OCI-LY7 (cell line): ENCODE measurements at regions not wholly inside any gene's neighbourhood (a gene's known extent, or its start where the extent isn't known, plus 50 kb on each side); places are given as distances from the start of the nearest gene placed in this dataset.

Source experiments
- BruUV-seq: library from RNA; stranded (reverse); fragments of 400-500 nt; replicated peaks from 2 replicates; lab custom pipeline; 2021; lab: Mats Ljungman, UMichigan
- CTCF ChIA-PET: fragments of 300-600 bp; sonication (Branson Sonifier 250); formaldehyde crosslinking; loops from one replicate; lab custom pipeline; 2022; ENCODE audit warnings: antibody characterized with exemption; ENCODE audit not compliant: unreplicated experiment; lab: Charles Lee
- POLR2A ChIA-PET: fragments of 300-600 bp; sonication (Branson Sonifier 250); formaldehyde crosslinking; loops from one replicate; lab custom pipeline; 2022; ENCODE audit warnings: antibody characterized with exemption; lab: Charles Lee
- DNase-seq: peaks from one replicate; pipeline ENCODE4 v3.0.0-alpha.2; 2015; ENCODE audit warnings: low spot score
- H2AFZ ChIP-seq: fragments of 200-600 bp; sonication (generic), shearing (Covaris generic); 2 replicates; pipeline ENCODE4 v1.6.1; 2014; ENCODE audit warnings: mild to moderate bottlenecking, antibody characterized with exemption, low read length, moderate library complexity
- H3K27ac ChIP-seq: fragments of 200-600 bp; sonication (generic); 2 replicates; pipeline ENCODE4 v1.5.1; 2014; ENCODE audit warnings: mixed run types, low read depth, mild to moderate bottlenecking, moderate library complexity, low read length, inconsistent platforms; ENCODE audit not compliant: poor library complexity, severe bottlenecking
- H3K36me3 ChIP-seq: fragments of 200-600 bp; sonication (generic); 2 replicates; pipeline ENCODE4 v1.6.1; 2014; ENCODE audit warnings: mild to moderate bottlenecking, antibody characterized with exemption, low read length, moderate library complexity, mixed read lengths; ENCODE audit not compliant: insufficient read depth
- H3K4me1 ChIP-seq: fragments of 200-600 bp; sonication (generic); 2 replicates; pipeline ENCODE4 v1.5.1; 2014; ENCODE audit warnings: mild to moderate bottlenecking, low read length; ENCODE audit not compliant: insufficient read depth, poor library complexity, severe bottlenecking
- H3K4me2 ChIP-seq: fragments of 200-600 bp; sonication (generic); 2 replicates; pipeline ENCODE4 v1.6.1; 2014; ENCODE audit warnings: mild to moderate bottlenecking, low read length
- H3K4me3 ChIP-seq: fragments of 200-600 bp; sonication (generic); 2 replicates; pipeline ENCODE4 v1.5.1; 2014; ENCODE audit warnings: mild to moderate bottlenecking, low read depth, low read length; ENCODE audit not compliant: poor library complexity, severe bottlenecking
- H3K79me2 ChIP-seq: fragments of 200-600 bp; sonication (generic); 2 replicates; pipeline ENCODE4 v1.6.1; 2016; ENCODE audit warnings: low read depth, mild to moderate bottlenecking, low read length, moderate library complexity, mixed read lengths; ENCODE audit not compliant: insufficient read depth
- H3K9me2 ChIP-seq: fragments of 200-600 bp; sonication (generic); 2 replicates; pipeline ENCODE4 v1.6.1; 2016; ENCODE audit warnings: mild to moderate bottlenecking, low read length, mixed read lengths; ENCODE audit not compliant: insufficient read depth
- H3K9me3 ChIP-seq: fragments of 200-600 bp; sonication (generic); 2 replicates; pipeline ENCODE4 v1.6.1; 2014; ENCODE audit warnings: mild to moderate bottlenecking, mixed run types, low read length, mixed read lengths
- H4K20me1 ChIP-seq: fragments of 200-600 bp; sonication (generic); 2 replicates; pipeline ENCODE4 v1.6.1; 2014; ENCODE audit warnings: mild to moderate bottlenecking, antibody characterized with exemption, low read length, moderate library complexity, mixed read lengths; ENCODE audit not compliant: insufficient read depth
- EZH2phosphoT487 ChIP-seq: fragments of 200-600 bp; sonication (generic); IDR thresholded peaks from 2 replicates; pipeline ENCODE4 v1.6.1; 2018; ENCODE audit warnings: low read depth, borderline replicate concordance, mild to moderate bottlenecking, mixed run types, antibody characterized with exemption, low read length, moderate library complexity, mixed read lengths
- intact Hi-C: fragments of 100-400 bp; cut with micrococcal nuclease; formaldehyde crosslinking; loops from one replicate; pipeline ENCODE4 v1.10.0; 2022; ENCODE audit not compliant: unreplicated experiment
- TF ChIP-seq, protein P1 (sequence below): fragments of 200-600 bp; sonication (generic); conservative IDR thresholded peaks from 2 replicates; pipeline ENCODE4 v1.5.1; 2014; ENCODE audit warnings: mild to moderate bottlenecking, antibody characterized with exemption, low read length, moderate library complexity, mixed read lengths

DNA sequence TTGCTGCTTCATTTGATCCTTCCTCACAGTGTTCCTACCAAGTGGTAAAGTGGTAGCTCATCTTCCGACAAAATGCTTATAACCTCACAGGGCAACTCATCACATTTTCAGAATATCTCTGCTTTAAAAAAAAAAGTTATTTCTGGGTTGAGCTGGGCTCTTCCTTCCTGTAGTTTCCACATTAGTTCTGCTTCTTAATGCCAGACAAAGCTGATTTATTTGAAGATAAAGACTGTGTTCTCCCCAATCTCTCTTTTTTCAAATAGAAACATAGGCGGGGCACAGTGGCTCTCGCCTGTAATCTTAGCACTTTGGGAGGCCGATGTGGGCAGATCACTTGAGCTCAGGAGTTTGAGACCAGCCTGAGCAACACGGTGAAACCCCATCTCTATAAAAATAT lies 273.1 kb downstream of the ACTL7B start:
- intact Hi-C loops: no loop called here
- H3K27ac ChIP-seq: no peak overlapping the region
- no peaks in the 10 kb centered on the region for H3K79me2 ChIP-seq
- no peaks in the 10 kb centered on the region for H3K9me3 ChIP-seq
- no peaks in the 10 kb centered on the region for H4K20me1 ChIP-seq
- POLR2A ChIA-PET: no interaction called here
- CTCF ChIA-PET: no interaction called here
- DNase-seq: no peak
- BruUV-seq: no TSS peak
- no peaks in the 10 kb centered on the region for H3K4me1 ChIP-seq
- H3K9me2 ChIP-seq: no peaks in the 10 kb centered on the region; the same call in 1 of the 2 replicates
- H3K4me3 ChIP-seq: no peak overlapping the region
- no peaks in the 10 kb centered on the region for H3K36me3 ChIP-seq
- TF ChIP-seq, protein P1, sequence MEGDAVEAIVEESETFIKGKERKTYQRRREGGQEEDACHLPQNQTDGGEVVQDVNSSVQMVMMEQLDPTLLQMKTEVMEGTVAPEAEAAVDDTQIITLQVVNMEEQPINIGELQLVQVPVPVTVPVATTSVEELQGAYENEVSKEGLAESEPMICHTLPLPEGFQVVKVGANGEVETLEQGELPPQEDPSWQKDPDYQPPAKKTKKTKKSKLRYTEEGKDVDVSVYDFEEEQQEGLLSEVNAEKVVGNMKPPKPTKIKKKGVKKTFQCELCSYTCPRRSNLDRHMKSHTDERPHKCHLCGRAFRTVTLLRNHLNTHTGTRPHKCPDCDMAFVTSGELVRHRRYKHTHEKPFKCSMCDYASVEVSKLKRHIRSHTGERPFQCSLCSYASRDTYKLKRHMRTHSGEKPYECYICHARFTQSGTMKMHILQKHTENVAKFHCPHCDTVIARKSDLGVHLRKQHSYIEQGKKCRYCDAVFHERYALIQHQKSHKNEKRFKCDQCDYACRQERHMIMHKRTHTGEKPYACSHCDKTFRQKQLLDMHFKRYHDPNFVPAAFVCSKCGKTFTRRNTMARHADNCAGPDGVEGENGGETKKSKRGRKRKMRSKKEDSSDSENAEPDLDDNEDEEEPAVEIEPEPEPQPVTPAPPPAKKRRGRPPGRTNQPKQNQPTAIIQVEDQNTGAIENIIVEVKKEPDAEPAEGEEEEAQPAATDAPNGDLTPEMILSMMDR: no peak
- H3K4me2 ChIP-seq: no peak overlapping the region
- no peak overlapping the region for H2AFZ ChIP-seq

DNA sequence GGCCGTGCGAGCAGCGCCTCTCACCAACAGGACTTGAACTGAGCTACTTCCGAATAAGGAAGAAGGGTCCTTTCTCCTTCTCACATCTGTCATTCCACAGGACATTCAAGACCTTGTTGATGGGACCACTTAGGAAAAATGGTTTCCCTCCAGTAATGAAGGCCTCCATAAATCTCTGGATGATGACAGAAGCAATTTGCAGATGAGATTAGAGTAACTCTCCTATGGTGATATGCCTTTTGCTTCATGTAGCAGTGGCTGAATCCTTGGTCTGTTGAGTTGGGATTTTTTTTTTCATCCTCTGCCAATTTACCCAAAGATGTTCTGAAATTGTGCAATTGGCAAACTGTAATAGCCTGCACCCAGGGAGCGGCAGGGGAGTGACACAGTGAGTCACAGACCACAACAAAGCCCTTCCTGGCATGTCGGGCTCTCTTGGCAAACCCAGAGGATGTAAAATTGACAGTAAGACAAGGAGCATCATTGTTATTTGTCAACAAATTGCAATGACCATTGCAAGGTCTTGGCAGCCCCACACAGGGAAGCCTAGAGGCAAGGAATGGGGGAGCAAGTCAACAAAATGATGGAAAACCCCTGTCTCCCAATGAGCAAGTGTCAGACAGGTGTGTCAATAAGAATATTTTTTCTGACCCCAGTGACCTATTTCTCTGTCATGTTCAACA lies 275.9 kb downstream of the ACTL7B start:
- ChIA-PET CTCF (no interaction called here), POLR2A (no interaction called here)
- H2AFZ ChIP-seq: no peak overlapping the region
- no peaks in the 10 kb centered on the region for H4K20me1 ChIP-seq
- no TSS peak for BruUV-seq
- no peak for DNase-seq
- no peaks in the 10 kb centered on the region for H3K36me3 ChIP-seq
- H3K79me2 ChIP-seq: no peaks in the 10 kb centered on the region
- no peak overlapping the region for H3K4me3 ChIP-seq
- TF ChIP-seq, protein P1: no peak
- no peak for TF ChIP-seq EZH2phosphoT487
- no peaks in the 10 kb centered on the region for H3K4me1 ChIP-seq
- intact Hi-C loops: no loop called here
- H3K27ac ChIP-seq: no peak overlapping the region
- H3K9me3 ChIP-seq: no peaks in the 10 kb centered on the region
- no peak overlapping the region for H3K4me2 ChIP-seq
- no peaks in the 10 kb centered on the region; the same call in 1 of the 2 replicates for H3K9me2 ChIP-seq

DNA sequence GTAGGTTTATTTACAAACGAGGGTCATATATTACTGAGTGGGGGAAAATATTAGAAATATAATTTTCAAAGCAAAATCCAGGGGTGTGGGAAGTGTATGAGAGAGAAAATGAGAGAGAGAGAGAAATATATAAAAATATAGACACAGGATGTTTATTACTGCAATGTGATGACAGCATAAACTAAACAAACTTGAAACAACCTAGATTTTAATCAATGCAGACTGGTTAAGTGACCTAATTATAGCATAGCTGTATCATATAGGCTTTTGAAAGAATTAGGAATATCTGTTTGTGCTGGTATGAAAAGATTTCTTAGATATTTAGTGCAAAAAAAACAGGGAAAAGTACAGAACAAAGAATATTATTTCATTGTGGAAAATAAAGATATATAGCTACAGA lies 280.5 kb downstream of the ACTL7B start:
- Histone ChIP-seq H3K79me2 (no peaks in the 10 kb centered on the region), H3K4me1 (no peaks in the 10 kb centered on the region), H4K20me1 (no peaks in the 10 kb centered on the region), H3K36me3 (no peaks in the 10 kb centered on the region), H3K9me3 (no peaks in the 10 kb centered on the region), H2AFZ (no peak overlapping the region), H3K27ac (no peak overlapping the region), H3K4me3 (no peak overlapping the region), H3K4me2 (no peak overlapping the region), H3K9me2 (no peaks in the 10 kb centered on the region)
- DNase-seq: no peak
- CTCF ChIA-PET: no interaction called here
- no peak for TF ChIP-seq EZH2phosphoT487
- TF ChIP-seq, protein P1: no peak
- no TSS peak for BruUV-seq
- POLR2A ChIA-PET: no interaction called here
- intact Hi-C loops: no loop called here
